ENCODE measurements at regions not wholly inside any gene's neighbourhood (a gene's known extent, or its start where the extent isn't known, plus 50 kb on each side); places are given as distances from the start of the nearest gene placed in this dataset.
"Not testable (repeated sequence)": the region's sequence is repeated elsewhere in the genome, so short reads cannot be mapped to it uniquely, and the experiment has no call there.

- POLR2A ChIA-PET; H3K4me3 ChIP-seq (ENCODE audit: low read length); H3K4me1 Mint-ChIP-seq; CTCF ChIA-PET; H3K27ac ChIP-seq (ENCODE audit: low read depth, low read length); DNase-seq; intact Hi-C loops (cut with micrococcal nuclease); ATAC-seq; H3K4me1 ChIP-seq (ENCODE audit: control insufficient read depth in 2 of 2, insufficient read depth in 2 of 2, low read length in 2 of 2); H3K4me3 Mint-ChIP-seq; H3K27me3 ChIP-seq (ENCODE audit: control insufficient read depth in 2 of 2, insufficient read depth in 2 of 2, low read length in 2 of 2); H3K36me3 ChIP-seq (ENCODE audit: control insufficient read depth in 2 of 3, insufficient read depth in 3 of 3, low read length in 3 of 3); H3K9me3 ChIP-seq (ENCODE audit: control insufficient read depth in 2 of 3, low read length in 3 of 3); H3K27ac Mint-ChIP-seq; H3K9me3 Mint-ChIP-seq: not testable (repeated sequence)
- peaks cover 51 to 81% (median 67%) of the 10 kb centered on the region in 5 donors for H3K27me3 Mint-ChIP-seq
- peaks cover 0 to 13% (median 0%) of the 10 kb centered on the region in 5 donors for H3K36me3 Mint-ChIP-seq
These were observed 103.2 kb downstream of the HIF1AN start for GRCh38 chr10:100638969-100639368.

- Mint-ChIP-seq H3K4me3 (no peak overlapping the region), H3K9me3 (peaks cover 0 to 3% (median 0%) of the 10 kb centered on the region in 11 donors), H3K4me1 (peaks cover 0 to 2% (median 0%) of the 10 kb centered on the region in 7 donors), H3K27me3 (peaks cover 60 to 84% (median 71%) of the 10 kb centered on the region in 5 donors), H3K27ac (no peak overlapping the region), H3K36me3 (peaks cover 0 to 20% (median 0%) of the 10 kb centered on the region in 5 donors)
- no peak overlapping the region for H3K27ac ChIP-seq (ENCODE audit: low read depth, low read length)
- POLR2A ChIA-PET, result no interaction called here
- H3K36me3 ChIP-seq (ENCODE audit: control insufficient read depth in 2 of 3, insufficient read depth in 3 of 3, low read length in 3 of 3), result no peaks in the 10 kb centered on the region
- H3K4me3 ChIP-seq (ENCODE audit: low read length), result no peak overlapping the region
- intact Hi-C loops (cut with micrococcal nuclease), result no loop called here
- H3K9me3 ChIP-seq (ENCODE audit: control insufficient read depth in 2 of 3, low read length in 3 of 3), result no peaks in the 10 kb centered on the region
- H3K27me3 ChIP-seq (ENCODE audit: control insufficient read depth in 2 of 2, insufficient read depth in 2 of 2, low read length in 2 of 2), result peaks cover 0 to 10% of the 10 kb centered on the region in 2 donors
- ATAC-seq (no peak), DNase-seq (no peak)
- no peaks in the 10 kb centered on the region for H3K4me1 ChIP-seq (ENCODE audit: control insufficient read depth in 2 of 2, insufficient read depth in 2 of 2, low read length in 2 of 2)
- CTCF ChIA-PET, result no interaction called here
These were observed 102.9 kb upstream of the PAX2 start for GRCh38 chr10:100642295-100642994.

- POLR2A ChIA-PET, result no interaction called here
- H3K36me3 Mint-ChIP-seq, result peaks cover 0 to 21% (median 0%) of the 10 kb centered on the region in 5 donors
- ATAC-seq (peak; percentile 16), DNase-seq (no peak)
- H3K27me3 Mint-ChIP-seq, result peaks cover 64 to 82% (median 69%) of the 10 kb centered on the region in 5 donors
- H3K9me3 Mint-ChIP-seq, result peaks cover 0 to 3% (median 0%) of the 10 kb centered on the region in 11 donors
- peaks cover 0 to 3% (median 0%) of the 10 kb centered on the region in 7 donors for H3K4me1 Mint-ChIP-seq
- no peak overlapping the region for H3K27ac Mint-ChIP-seq
- H3K4me3 Mint-ChIP-seq, result no peak overlapping the region
- no peak overlapping the region for H3K27ac ChIP-seq (ENCODE audit: low read depth, low read length)
- peaks cover 0 to 3% of the 10 kb centered on the region in 2 donors for H3K27me3 ChIP-seq (ENCODE audit: control insufficient read depth in 2 of 2, insufficient read depth in 2 of 2, low read length in 2 of 2)
- no peaks in the 10 kb centered on the region for H3K4me1 ChIP-seq (ENCODE audit: control insufficient read depth in 2 of 2, insufficient read depth in 2 of 2, low read length in 2 of 2)
- CTCF ChIA-PET, result no interaction called here
- H3K4me3 ChIP-seq (ENCODE audit: low read length), result no peak overlapping the region
- H3K36me3 ChIP-seq (ENCODE audit: control insufficient read depth in 2 of 3, insufficient read depth in 3 of 3, low read length in 3 of 3), result no peaks in the 10 kb centered on the region
- intact Hi-C loops (cut with micrococcal nuclease), result no loop called here
- H3K9me3 ChIP-seq (ENCODE audit: control insufficient read depth in 2 of 3, low read length in 3 of 3), result no peaks in the 10 kb centered on the region
These were observed 100.3 kb upstream of the PAX2 start for GRCh38 chr10:100645091-100645490.

- no peaks in the 10 kb centered on the region for H3K4me1 ChIP-seq (ENCODE audit: control insufficient read depth in 2 of 2, insufficient read depth in 2 of 2, low read length in 2 of 2)
- DNase-seq, result no peak
- H3K36me3 Mint-ChIP-seq, result peaks cover 0 to 23% (median 0%) of the 10 kb centered on the region in 5 donors
- peaks cover 66 to 84% (median 69%) of the 10 kb centered on the region in 5 donors for H3K27me3 Mint-ChIP-seq
- H3K4me3 Mint-ChIP-seq, result no peak overlapping the region
- no peaks in the 10 kb centered on the region for H3K9me3 ChIP-seq (ENCODE audit: control insufficient read depth in 2 of 3, low read length in 3 of 3)
- no peak for ATAC-seq
- CTCF ChIA-PET, result no interaction called here
- H3K9me3 Mint-ChIP-seq, result peaks cover 0 to 3% (median 0%) of the 10 kb centered on the region in 11 donors
- no peak overlapping the region for H3K27ac ChIP-seq (ENCODE audit: low read depth, low read length)
- intact Hi-C loops (cut with micrococcal nuclease), result no loop called here
- no peak overlapping the region for H3K4me3 ChIP-seq (ENCODE audit: low read length)
- POLR2A ChIA-PET, result no interaction called here
- no peaks in the 10 kb centered on the region for H3K36me3 ChIP-seq (ENCODE audit: control insufficient read depth in 2 of 3, insufficient read depth in 3 of 3, low read length in 3 of 3)
- H3K27me3 ChIP-seq (ENCODE audit: control insufficient read depth in 2 of 2, insufficient read depth in 2 of 2, low read length in 2 of 2), result peaks cover 0 to 3% of the 10 kb centered on the region in 2 donors
- H3K27ac Mint-ChIP-seq, result no peak overlapping the region
- peaks cover 0 to 3% (median 0%) of the 10 kb centered on the region in 7 donors for H3K4me1 Mint-ChIP-seq
These were observed 99.6 kb upstream of the PAX2 start for GRCh38 chr10:100645613-100646392.

GRCh38 chr10:100647928-100648327, 97.5 kb upstream of the PAX2 start:
- Histone ChIP-seq H3K36me3 (ENCODE audit: control insufficient read depth in 2 of 3, insufficient read depth in 3 of 3, low read length in 3 of 3) (no peaks in the 10 kb centered on the region), H3K27me3 (ENCODE audit: control insufficient read depth in 2 of 2, insufficient read depth in 2 of 2, low read length in 2 of 2) (peaks cover 5% of the 10 kb centered on the region in 2 donors), H3K4me3 (ENCODE audit: low read length) (no peak overlapping the region), H3K27ac (ENCODE audit: low read depth, low read length) (no peak overlapping the region), H3K4me1 (ENCODE audit: control insufficient read depth in 2 of 2, insufficient read depth in 2 of 2, low read length in 2 of 2) (no peaks in the 10 kb centered on the region), H3K9me3 (ENCODE audit: control insufficient read depth in 2 of 3, low read length in 3 of 3) (no peaks in the 10 kb centered on the region)
- intact Hi-C loops (cut with micrococcal nuclease), result no loop called here
- no peak for ATAC-seq
- Mint-ChIP-seq H3K4me1 (peaks cover 0 to 4% (median 0%) of the 10 kb centered on the region in 7 donors), H3K9me3 (peaks cover 0 to 3% (median 0%) of the 10 kb centered on the region in 11 donors), H3K4me3 (no peak overlapping the region), H3K27ac (no peak overlapping the region), H3K36me3 (peaks cover 0 to 9% (median 0%) of the 10 kb centered on the region in 5 donors), H3K27me3 (peaks cover 58 to 75% (median 67%) of the 10 kb centered on the region in 5 donors)
- DNase-seq, result no peak
- ChIA-PET CTCF (no interaction called here), POLR2A (no interaction called here)

- Mint-ChIP-seq H3K27ac (no peak overlapping the region), H3K4me1 (peaks cover 16 to 25% (median 20%) of the 10 kb centered on the region in 7 donors), H3K9me3 (peaks cover 0 to 3% (median 0%) of the 10 kb centered on the region in 11 donors), H3K36me3 (peaks cover 0 to 13% (median 3%) of the 10 kb centered on the region in 5 donors), H3K4me3 (no peak overlapping the region), H3K27me3 (peaks cover 61 to 81% (median 76%) of the 10 kb centered on the region in 5 donors)
- no peak for ATAC-seq
- Histone ChIP-seq H3K36me3 (ENCODE audit: control insufficient read depth in 2 of 3, insufficient read depth in 3 of 3, low read length in 3 of 3) (no peaks in the 10 kb centered on the region), H3K4me3 (ENCODE audit: low read length) (no peak overlapping the region), H3K27me3 (ENCODE audit: control insufficient read depth in 2 of 2, insufficient read depth in 2 of 2, low read length in 2 of 2) (peaks cover 19 to 26% of the 10 kb centered on the region in 2 donors), H3K27ac (ENCODE audit: low read depth, low read length) (no peak overlapping the region), H3K9me3 (ENCODE audit: control insufficient read depth in 2 of 3, low read length in 3 of 3) (no peaks in the 10 kb centered on the region), H3K4me1 (ENCODE audit: control insufficient read depth in 2 of 2, insufficient read depth in 2 of 2, low read length in 2 of 2) (peaks cover 4 to 13% of the 10 kb centered on the region in 2 donors)
- intact Hi-C loops (cut with micrococcal nuclease), result loop anchor here in 1 of 2 donors (10.0 kb wide), 2 partner anchors 474 to 574 kb away; partner anchors contain the start of gene LBX1
- no peak for DNase-seq
- ChIA-PET CTCF (no interaction called here), POLR2A (no interaction called here)
These were observed 94.7 kb upstream of the PAX2 start for GRCh38 chr10:100650693-100651092.

Data from naive thymus-derived CD4-positive, alpha-beta T cell (primary cell).